GM18909 (cell line): ENCODE measurements at regions not wholly inside any gene's neighbourhood (a gene's known extent, or its start where the extent isn't known, plus 50 kb on each side); places are given as distances from the start of the nearest gene placed in this dataset.

ENCODE experiments used
- ATAC-seq: cut with Tn5 transposase; IDR thresholded peaks from one replicate; pipeline ENCODE4 v1.9.1; 2021; ENCODE audit warnings: mild to moderate bottlenecking; ENCODE audit not compliant: unreplicated experiment, poor library complexity

GRCh38 chr5:125327676-125328075 lies 581.2 kb upstream of the ZNF608 start:
- ATAC-seq, result no peak

- ATAC-seq, result no peak
Observed at GRCh38 chr5:125331987-125332598, 585.7 kb upstream of the ZNF608 start.

GRCh38 chr5:125333416-125333815 lies 587.0 kb upstream of the ZNF608 start:
- ATAC-seq, result no peak

- ATAC-seq, result no peak
Observed at GRCh38 chr5:125336401-125336800, 590.0 kb upstream of the ZNF608 start.

GRCh38 chr5:125337294-125337693 lies 590.9 kb upstream of the ZNF608 start:
- ATAC-seq, result no peak

GRCh38 chr5:125338440-125339174 lies 592.2 kb upstream of the ZNF608 start:
- no peak for ATAC-seq

GRCh38 chr5:125341436-125341835 lies 595.0 kb upstream of the ZNF608 start:
- no peak for ATAC-seq

- ATAC-seq, result no peak
Observed at GRCh38 chr5:125343015-125343414, 596.6 kb upstream of the ZNF608 start.

GRCh38 chr5:125346316-125346715 lies 599.9 kb upstream of the ZNF608 start:
- ATAC-seq, result no peak

GRCh38 chr5:125348221-125348692 lies 601.8 kb upstream of the ZNF608 start:
- no peak for ATAC-seq

- no peak for ATAC-seq
Observed at GRCh38 chr5:125348936-125349831, 602.7 kb upstream of the ZNF608 start.

- ATAC-seq, result no peak
Observed at GRCh38 chr5:125357660-125358059, 611.2 kb upstream of the ZNF608 start.

GRCh38 chr5:125365747-125366146 lies 619.3 kb upstream of the ZNF608 start:
- ATAC-seq, result no peak

GRCh38 chr5:125367702-125368101 lies 621.3 kb upstream of the ZNF608 start:
- no peak for ATAC-seq

- ATAC-seq, result no peak
Observed at GRCh38 chr5:125370461-125371205, 624.2 kb upstream of the ZNF608 start.

GRCh38 chr5:125372694-125373631 lies 626.5 kb upstream of the ZNF608 start:
- ATAC-seq, result no peak

GRCh38 chr5:125375143-125375542 lies 628.7 kb upstream of the ZNF608 start:
- ATAC-seq, result no peak

- no peak for ATAC-seq
Observed at GRCh38 chr5:125376059-125376641, 629.7 kb upstream of the ZNF608 start.

GRCh38 chr5:125377141-125377540 lies 630.7 kb upstream of the ZNF608 start:
- no peak for ATAC-seq
